Epithelial cell of esophagus (primary cell): ENCODE measurements at regions not wholly inside any gene's neighbourhood (a gene's known extent, or its start where the extent isn't known, plus 50 kb on each side); places are given as distances from the start of the nearest gene placed in this dataset.
"Not testable (repeated sequence)": the region's sequence is repeated elsewhere in the genome, so short reads cannot be mapped to it uniquely, and the experiment has no call there.

ENCODE experiments used
- DNase-seq: peaks from one replicate; pipeline ENCODE4 v3.0.0; 2010; ENCODE audit warnings: low read depth
- H3K4me3 ChIP-seq: 2 replicates; pipeline ENCODE4 v1.5.1; 2011; ENCODE audit warnings: mild to moderate bottlenecking, low read length, control low read depth
- CTCF ChIP-seq: IDR thresholded peaks from 2 replicates; pipeline ENCODE4 v1.5.1; 2011; ENCODE audit warnings: low read depth, mild to moderate bottlenecking, low read length, control low read depth, inconsistent platforms; ENCODE audit not compliant: insufficient read depth; ENCODE audit errors: missing control alignments

GRCh38 chr7:79774150-79774549 is 320.7 kb upstream of the MAGI2 start:
- H3K4me3 ChIP-seq: no peak overlapping the region
- DNase-seq: peak; percentile 62
- TF ChIP-seq CTCF: no peak

DNA sequence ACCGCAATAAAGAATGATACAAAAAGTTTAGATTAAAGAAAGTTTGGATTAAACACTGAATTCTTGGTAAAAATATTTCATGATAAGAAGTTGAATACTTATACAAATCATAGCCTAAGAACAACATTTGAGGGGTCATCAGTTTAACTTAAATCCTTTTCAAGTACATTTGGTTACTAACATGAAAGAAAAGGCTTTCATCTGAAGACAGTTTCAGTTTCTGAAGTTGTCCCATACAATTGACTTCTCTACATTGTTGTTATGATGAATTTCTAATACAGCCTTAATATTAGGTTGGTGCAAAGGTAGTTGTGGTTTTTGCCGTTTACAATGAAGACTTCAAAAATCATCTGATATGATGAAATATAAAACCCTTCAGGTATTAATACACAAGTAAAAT is 317.5 kb upstream of the MAGI2 start:
- H3K4me3 ChIP-seq: no peak overlapping the region
- no peak for DNase-seq
- no peak for TF ChIP-seq CTCF

GRCh38 chr7:79770063-79770462 is 316.6 kb upstream of the MAGI2 start:
- no peak for TF ChIP-seq CTCF
- no peak for DNase-seq
- no peak overlapping the region for H3K4me3 ChIP-seq

- DNase-seq, H3K4me3 ChIP-seq: not testable (repeated sequence)
Measured at GRCh38 chr7:79767876-79768560, 314.6 kb upstream of the MAGI2 start.

- not testable (repeated sequence) for DNase-seq, H3K4me3 ChIP-seq
Measured at GRCh38 chr7:79767192-79767591, 313.7 kb upstream of the MAGI2 start.

GRCh38 chr7:79761876-79762429 is 308.5 kb upstream of the MAGI2 start:
- no peak for TF ChIP-seq CTCF
- DNase-seq: peak; percentile 1
- no peak overlapping the region for H3K4me3 ChIP-seq

GRCh38 chr7:79750941-79751340 is 297.5 kb upstream of the MAGI2 start:
- not testable (repeated sequence) for H3K4me3 ChIP-seq, DNase-seq

GRCh38 chr7:79749856-79750255 is 296.4 kb upstream of the MAGI2 start:
- TF ChIP-seq CTCF: no peak
- no peak overlapping the region for H3K4me3 ChIP-seq
- DNase-seq: no peak
